Esophagus muscularis mucosa (tissue), 2 donors: ENCODE measurements at regions not wholly inside any gene's neighbourhood (a gene's known extent, or its start where the extent isn't known, plus 50 kb on each side); places are given as distances from the start of the nearest gene placed in this dataset.

Experiments
- EP300 ChIP-seq: sonication (generic); formaldehyde crosslinking; IDR thresholded peaks from one replicate; pipeline ENCODE4 v1.6.1; 2017; ENCODE audit warnings: antibody characterized with exemption
- POLR2A ChIP-seq: fragments of 450-650 bp; IDR thresholded peaks from one replicate; pipeline ENCODE4 v1.6.1; 2017; ENCODE audit warnings: antibody characterized with exemption, moderate library complexity, mild to moderate bottlenecking, low read depth

GRCh38 chr3:18862077-18862476 is 286.2 kb upstream of the KCNH8 start:
- no peak for TF ChIP-seq POLR2A
- no peak for TF ChIP-seq EP300
